ENCODE measurements at regions not wholly inside any gene's neighbourhood (a gene's known extent, or its start where the extent isn't known, plus 50 kb on each side); places are given as distances from the start of the nearest gene placed in this dataset.
"Not testable (repeated sequence)": the region's sequence is repeated elsewhere in the genome, so short reads cannot be mapped to it uniquely, and the experiment has no call there.

GRCh38 chr1:115527746-115528145, 114.0 kb upstream of the VANGL1 start:
- no peak overlapping the region for H3K27ac ChIP-seq
- peaks cover 0 to 7% (median 0%) of the 10 kb centered on the region in 10 experiments; a peak in 3 of 20 replicates for H3K4me1 ChIP-seq
- H3K27me3 ChIP-seq = no peaks in the 10 kb centered on the region
- no peak for TF ChIP-seq Cebpa-rat (IDR thresholded peaks at IDR 0.05)
- no peak overlapping the region for H3K4me3 ChIP-seq
- no peak overlapping the region for H3K4me2 ChIP-seq
- no peaks in the 10 kb centered on the region for H4K20me1 ChIP-seq
- no peaks in the 10 kb centered on the region for H3K9me3 ChIP-seq (replicated peaks in 1 of 11)
- no peaks in the 10 kb centered on the region for H3K36me3 ChIP-seq
- no peak overlapping the region for H3K9ac ChIP-seq

GRCh38 chr1:115526900-115527299, 114.9 kb upstream of the VANGL1 start:
- TF ChIP-seq Cebpa-rat (IDR thresholded peaks at IDR 0.05) = no peak
- Histone ChIP-seq H3K36me3 (no peaks in the 10 kb centered on the region), H3K9me3 (replicated peaks in 1 of 11) (no peaks in the 10 kb centered on the region), H3K27ac (no peak overlapping the region), H3K4me1 (peaks cover 0 to 7% (median 0%) of the 10 kb centered on the region in 10 experiments; a peak in 3 of 20 replicates), H3K4me3 (no peak overlapping the region), H3K4me2 (no peak overlapping the region), H3K9ac (no peak overlapping the region), H3K27me3 (no peaks in the 10 kb centered on the region), H4K20me1 (no peaks in the 10 kb centered on the region)

GRCh38 chr1:115524236-115524635, 117.5 kb upstream of the VANGL1 start:
- no peak overlapping the region for H3K27ac ChIP-seq
- no peaks in the 10 kb centered on the region for H4K20me1 ChIP-seq
- no peak overlapping the region for H3K4me3 ChIP-seq
- no peaks in the 10 kb centered on the region for H3K27me3 ChIP-seq
- TF ChIP-seq Cebpa-rat (IDR thresholded peaks at IDR 0.05) = no peak
- no peaks in the 10 kb centered on the region for H3K36me3 ChIP-seq
- peak overlapping the region in 1 of 11 experiments; percentile 6; a peak in 3 of 22 replicates for H3K4me2 ChIP-seq
- no peak overlapping the region for H3K9ac ChIP-seq
- H3K9me3 ChIP-seq (replicated peaks in 1 of 11) = no peaks in the 10 kb centered on the region
- peaks cover 0 to 7% (median 0%) of the 10 kb centered on the region in 10 experiments; a peak in 3 of 20 replicates for H3K4me1 ChIP-seq

GRCh38 chr1:115522386-115522785, 119.4 kb upstream of the VANGL1 start:
- no peak overlapping the region for H3K4me2 ChIP-seq
- H3K4me1 ChIP-seq = peaks cover 0 to 7% (median 0%) of the 10 kb centered on the region in 10 experiments; a peak in 3 of 20 replicates
- no peak overlapping the region for H3K9ac ChIP-seq
- H3K4me3 ChIP-seq = no peak overlapping the region
- TF ChIP-seq Cebpa-rat (IDR thresholded peaks at IDR 0.05) = no peak
- H3K27me3 ChIP-seq = no peaks in the 10 kb centered on the region
- H3K9me3 ChIP-seq (replicated peaks in 1 of 11) = no peaks in the 10 kb centered on the region
- no peaks in the 10 kb centered on the region for H4K20me1 ChIP-seq
- no peaks in the 10 kb centered on the region for H3K36me3 ChIP-seq
- H3K27ac ChIP-seq = no peak overlapping the region

DNA sequence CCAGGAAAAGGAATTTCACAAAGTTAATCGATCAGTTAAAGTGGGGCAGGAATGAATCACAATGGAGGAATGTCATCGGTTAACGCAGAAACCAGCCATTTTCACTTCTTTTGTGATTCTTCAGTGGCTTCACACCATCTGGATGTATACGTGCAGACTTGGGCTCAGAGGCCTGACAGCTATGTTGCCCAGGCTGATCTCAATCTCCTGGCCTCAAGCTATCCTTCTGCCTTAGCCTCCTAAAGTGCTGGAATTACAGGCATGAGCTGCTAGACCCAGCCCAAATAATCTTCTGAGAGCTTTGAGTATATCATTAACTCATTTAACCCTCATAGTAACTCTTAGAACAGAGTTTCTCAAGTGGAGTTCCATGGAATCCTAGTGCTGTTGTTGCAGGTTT, 126.5 kb upstream of the VANGL1 start:
- no peak overlapping the region for H3K4me2 ChIP-seq
- no peaks in the 10 kb centered on the region for H3K36me3 ChIP-seq
- no peaks in the 10 kb centered on the region for H3K4me1 ChIP-seq
- no peak overlapping the region for H3K4me3 ChIP-seq
- no peak overlapping the region for H3K27ac ChIP-seq
- no peak for TF ChIP-seq Cebpa-rat (IDR thresholded peaks at IDR 0.05)
- H4K20me1 ChIP-seq = no peaks in the 10 kb centered on the region
- H3K9me3 ChIP-seq (replicated peaks in 1 of 11) = peaks cover 19 to 32% (median 23%) of the 10 kb centered on the region in 11 experiments
- no peak overlapping the region for H3K9ac ChIP-seq
- H3K27me3 ChIP-seq = no peaks in the 10 kb centered on the region

- not testable (repeated sequence) for H3K4me3 ChIP-seq, H3K4me2 ChIP-seq, H3K27me3 ChIP-seq, H3K4me1 ChIP-seq, H3K27ac ChIP-seq, H3K36me3 ChIP-seq, H4K20me1 ChIP-seq, H3K9ac ChIP-seq
- peaks cover 19 to 32% (median 23%) of the 10 kb centered on the region in 11 experiments for H3K9me3 ChIP-seq (replicated peaks in 1 of 11)
Measured at GRCh38 chr1:115510226-115510625, 131.5 kb upstream of the VANGL1 start.

GRCh38 chr1:115507901-115508300, 133.9 kb upstream of the VANGL1 start:
- Histone ChIP-seq H3K9me3 (replicated peaks in 1 of 11) (peaks cover 23 to 40% (median 35%) of the 10 kb centered on the region in 11 experiments), H4K20me1 (no peaks in the 10 kb centered on the region), H3K4me2 (no peak overlapping the region), H3K9ac (no peak overlapping the region), H3K27ac (no peak overlapping the region), H3K36me3 (no peaks in the 10 kb centered on the region), H3K4me3 (no peak overlapping the region), H3K4me1 (peaks cover 0 to 7% (median 2%) of the 10 kb centered on the region in 10 experiments; a peak in 10 of 20 replicates), H3K27me3 (no peaks in the 10 kb centered on the region)
- no peak for TF ChIP-seq Cebpa-rat (IDR thresholded peaks at IDR 0.05)

- Histone ChIP-seq H3K9me3 (replicated peaks in 1 of 11) (peaks cover 17 to 37% (median 31%) of the 10 kb centered on the region in 11 experiments), H3K9ac (no peak overlapping the region), H4K20me1 (no peaks in the 10 kb centered on the region), H3K4me2 (no peak overlapping the region; a peak in 2 of 22 replicates), H3K4me3 (no peak overlapping the region), H3K27me3 (no peaks in the 10 kb centered on the region), H3K4me1 (peaks cover 6 to 12% (median 10%) of the 10 kb centered on the region in 10 experiments), H3K36me3 (no peaks in the 10 kb centered on the region), H3K27ac (no peak overlapping the region)
- TF ChIP-seq Cebpa-rat (IDR thresholded peaks at IDR 0.05) = no peak
Measured at GRCh38 chr1:115506924-115507589, 134.7 kb upstream of the VANGL1 start.

GRCh38 chr1:115506518-115506917, 135.3 kb upstream of the VANGL1 start:
- no peak overlapping the region for H3K9ac ChIP-seq
- H3K4me2 ChIP-seq = peak overlapping the region in 1 of 11 experiments; percentile 20; a peak in 3 of 22 replicates
- no peak for TF ChIP-seq Cebpa-rat (IDR thresholded peaks at IDR 0.05)

GRCh38 chr1:115505148-115505571, 136.6 kb upstream of the VANGL1 start:
- peaks cover 17 to 30% (median 25%) of the 10 kb centered on the region in 10 experiments for H3K4me1 ChIP-seq
- no peak overlapping the region for H3K9ac ChIP-seq
- H3K4me2 ChIP-seq = no peak overlapping the region
- peaks cover 4 to 20% (median 15%) of the 10 kb centered on the region in 11 experiments; a peak in 20 of 22 replicates for H3K9me3 ChIP-seq (replicated peaks in 1 of 11)
- H3K36me3 ChIP-seq = no peaks in the 10 kb centered on the region
- H3K27ac ChIP-seq = no peak overlapping the region
- H4K20me1 ChIP-seq = no peaks in the 10 kb centered on the region
- no peak overlapping the region for H3K4me3 ChIP-seq
- H3K27me3 ChIP-seq = no peaks in the 10 kb centered on the region
- TF ChIP-seq Cebpa-rat (IDR thresholded peaks at IDR 0.05) = no peak

More at GRCh38 chr1:115506518-115506917, 135.3 kb upstream of the VANGL1 start:
- Histone ChIP-seq H3K9me3 (replicated peaks in 1 of 11) (peaks cover 11 to 32% (median 26%) of the 10 kb centered on the region in 11 experiments), H3K27me3 (no peaks in the 10 kb centered on the region), H4K20me1 (no peaks in the 10 kb centered on the region), H3K36me3 (no peaks in the 10 kb centered on the region), H3K27ac (no peak overlapping the region), H3K4me3 (no peak overlapping the region), H3K4me1 (peaks cover 11 to 18% (median 15%) of the 10 kb centered on the region in 10 experiments)

DNA sequence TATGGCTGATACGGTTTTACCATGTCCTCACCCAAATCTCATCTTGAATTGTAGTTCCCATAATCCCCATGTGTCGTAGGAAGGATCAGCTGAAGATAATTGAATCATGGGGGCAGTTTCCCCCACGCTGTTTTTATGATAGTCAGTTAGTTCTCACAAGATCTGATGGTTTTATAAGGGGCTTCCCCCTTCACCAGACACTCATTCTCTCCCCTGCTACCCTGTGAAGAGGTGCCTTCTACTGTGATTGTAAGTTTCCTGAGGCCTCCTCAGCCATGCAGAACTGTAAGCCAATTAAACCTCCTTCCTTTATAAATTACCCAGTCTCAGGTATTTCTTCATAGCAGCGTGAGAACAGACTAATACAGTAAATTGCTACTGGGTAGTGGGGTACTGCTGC, 139.6 kb upstream of the VANGL1 start:
- Histone ChIP-seq H3K4me1 (peaks cover 17 to 37% (median 28%) of the 10 kb centered on the region in 10 experiments), H3K9me3 (replicated peaks in 1 of 11) (peaks cover 4 to 20% (median 15%) of the 10 kb centered on the region in 11 experiments; a peak in 20 of 22 replicates), H3K4me2 (peak overlapping the region; percentile 29 to 77 (median 62))
- H3K9ac ChIP-seq, H4K20me1 ChIP-seq, H3K27ac ChIP-seq, H3K4me3 ChIP-seq, H3K36me3 ChIP-seq, H3K27me3 ChIP-seq: not testable (repeated sequence)

Measured in BLaER1 treated with 17β-estradiol and CSF1 and Interleukin-3, amounts not matched to agents 10 nM and 100 nM (cell line).